Central memory CD8-positive, alpha-beta T cell (primary cell): ENCODE measurements at regions not wholly inside any gene's neighbourhood (a gene's known extent, or its start where the extent isn't known, plus 50 kb on each side); places are given as distances from the start of the nearest gene placed in this dataset.
"Not testable (repeated sequence)": the region's sequence is repeated elsewhere in the genome, so short reads cannot be mapped to it uniquely, and the experiment has no call there.

Experiments
- ATAC-seq: fragments of 150-1000 bp; cut with Tn5 transposase; replicated peaks from 2 replicates; pipeline ENCODE4 v1.10.0; 2022; ENCODE audit warnings: mild to moderate bottlenecking, moderate FRiP score, moderate number of reproducible peaks; ENCODE audit not compliant: poor library complexity, severe bottlenecking; ENCODE audit errors: extremely low read depth
- DNase-seq, 2 donors: peaks; one replicate each; pipeline ENCODE4 v3.0.0; 2021; ENCODE audit warnings: low spot score in 2 of 2
- H3K27ac Mint-ChIP-seq: one replicate; pipeline ENCODE4 v1.8.0; 2022; ENCODE audit warnings: low read depth, mild to moderate bottlenecking, moderate library complexity, mixed read lengths
- H3K27me3 Mint-ChIP-seq: one replicate; pipeline ENCODE4 v1.8.0; 2022; ENCODE audit warnings: mixed read lengths
- H3K36me3 Mint-ChIP-seq: one replicate; pipeline ENCODE4 v1.8.0; 2022; ENCODE audit warnings: mild to moderate bottlenecking, moderate library complexity, mixed read lengths; ENCODE audit not compliant: insufficient read depth
- H3K4me1 Mint-ChIP-seq: one replicate; pipeline ENCODE4 v1.8.0; 2022; ENCODE audit warnings: mixed read lengths
- H3K4me3 Mint-ChIP-seq: one replicate; pipeline ENCODE4 v1.8.0; 2022; ENCODE audit warnings: mild to moderate bottlenecking, moderate library complexity, mixed read lengths
- H3K9me3 Mint-ChIP-seq: one replicate; pipeline ENCODE4 v1.8.0; 2022; ENCODE audit warnings: mixed read lengths

DNA sequence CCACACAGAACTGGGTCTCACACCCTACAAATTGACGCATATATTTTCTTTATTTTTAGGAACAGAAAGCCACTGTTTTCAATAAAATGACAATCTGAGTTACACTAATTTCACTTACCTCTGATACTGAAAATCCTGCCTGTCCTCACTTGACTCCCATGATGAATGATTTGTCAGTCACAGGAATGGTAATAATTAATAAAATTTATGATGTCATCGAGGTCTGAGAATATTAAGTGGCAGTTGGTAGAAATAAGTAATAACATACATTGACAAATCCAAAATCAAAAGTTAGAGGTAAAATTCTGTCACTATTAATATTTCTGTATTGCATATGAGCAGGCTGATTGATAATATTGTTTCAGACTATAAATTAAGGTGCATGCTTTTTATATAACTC lies 418.7 kb upstream of the RGS18 start:
- no peak for ATAC-seq
- DNase-seq = no peak
- no peaks in the 10 kb centered on the region for H3K27me3 Mint-ChIP-seq
- no peaks in the 10 kb centered on the region for H3K4me1 Mint-ChIP-seq
- no peak overlapping the region for H3K27ac Mint-ChIP-seq
- no peaks in the 10 kb centered on the region for H3K36me3 Mint-ChIP-seq
- H3K9me3 Mint-ChIP-seq = peaks cover 6% of the 10 kb centered on the region
- H3K4me3 Mint-ChIP-seq = no peak overlapping the region

DNA sequence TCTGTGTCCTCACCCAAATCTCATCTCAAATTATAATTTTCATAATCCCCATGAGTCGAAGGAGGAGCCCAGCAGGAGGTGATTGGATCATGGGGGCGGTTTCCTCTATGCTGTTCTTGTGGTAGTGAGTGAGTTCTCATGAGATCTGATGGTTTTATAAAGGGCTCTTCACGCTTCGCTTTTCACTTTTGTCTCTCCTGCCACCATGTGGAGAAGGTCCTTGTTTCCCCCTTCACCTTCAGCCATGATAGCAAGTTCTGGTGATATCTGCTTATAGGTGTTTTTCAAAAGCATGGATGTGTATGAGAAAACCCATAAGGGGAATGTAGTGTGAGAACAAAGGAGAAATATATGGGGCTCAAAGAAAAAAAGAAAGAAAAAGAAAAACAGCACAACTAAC lies 405.9 kb upstream of the RGS18 start:
- Mint-ChIP-seq H3K36me3 (no peaks in the 10 kb centered on the region), H3K9me3 (peaks cover 15% of the 10 kb centered on the region)

GRCh38 chr1:191760016-191760415 lies 398.2 kb upstream of the RGS18 start:
- ATAC-seq = no peak
- no peak for DNase-seq
- H3K4me1 Mint-ChIP-seq = no peaks in the 10 kb centered on the region
- no peaks in the 10 kb centered on the region for H3K27me3 Mint-ChIP-seq
- no peaks in the 10 kb centered on the region for H3K9me3 Mint-ChIP-seq
- no peaks in the 10 kb centered on the region for H3K36me3 Mint-ChIP-seq
- H3K4me3 Mint-ChIP-seq = no peak overlapping the region
- H3K27ac Mint-ChIP-seq = no peak overlapping the region

More for the DNA sequence above, 405.9 kb upstream of the RGS18 start:
- H3K4me3 Mint-ChIP-seq = no peak overlapping the region
- ATAC-seq (no peak), DNase-seq (no peak)
- no peak overlapping the region for H3K27ac Mint-ChIP-seq
- no peaks in the 10 kb centered on the region for H3K27me3 Mint-ChIP-seq
- H3K4me1 Mint-ChIP-seq = no peaks in the 10 kb centered on the region

GRCh38 chr1:191788551-191788950 lies 369.7 kb upstream of the RGS18 start:
- no peak for DNase-seq
- peaks cover 17% of the 10 kb centered on the region for H3K9me3 Mint-ChIP-seq
- no peak overlapping the region for H3K4me3 Mint-ChIP-seq
- H3K36me3 Mint-ChIP-seq = no peaks in the 10 kb centered on the region
- H3K4me1 Mint-ChIP-seq = no peaks in the 10 kb centered on the region
- ATAC-seq = no peak
- H3K27ac Mint-ChIP-seq = no peak overlapping the region
- H3K27me3 Mint-ChIP-seq = no peaks in the 10 kb centered on the region

DNA sequence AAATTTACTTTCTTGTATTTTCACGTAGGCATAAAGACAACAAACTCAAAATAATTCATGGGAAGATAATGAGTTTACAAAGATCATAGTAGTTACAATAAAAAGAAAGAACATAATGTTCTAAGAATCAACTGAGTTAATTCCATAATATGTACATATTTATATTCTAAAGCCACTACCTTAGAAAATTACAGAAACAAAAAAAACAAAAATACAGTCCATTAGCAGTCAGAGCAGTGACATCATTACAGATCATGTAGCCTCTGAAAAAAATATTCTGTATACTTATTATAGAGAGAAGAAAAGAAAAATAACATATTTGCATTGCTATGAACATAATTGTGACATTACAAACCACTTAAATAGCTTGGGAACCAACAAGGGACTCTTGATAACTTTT lies 360.1 kb upstream of the RGS18 start:
- H3K27ac Mint-ChIP-seq = no peak overlapping the region
- no peaks in the 10 kb centered on the region for H3K4me1 Mint-ChIP-seq
- no peak overlapping the region for H3K4me3 Mint-ChIP-seq
- H3K9me3 Mint-ChIP-seq = peaks cover 5% of the 10 kb centered on the region
- no peaks in the 10 kb centered on the region for H3K36me3 Mint-ChIP-seq
- no peaks in the 10 kb centered on the region for H3K27me3 Mint-ChIP-seq
- DNase-seq (no peak), ATAC-seq (no peak)

- Mint-ChIP-seq H3K4me1 (no peaks in the 10 kb centered on the region), H3K9me3 (peaks cover 12% of the 10 kb centered on the region), H3K4me3 (no peak overlapping the region), H3K36me3 (no peaks in the 10 kb centered on the region), H3K27me3 (no peaks in the 10 kb centered on the region), H3K27ac (no peak overlapping the region)
- no peak for DNase-seq
- no peak for ATAC-seq
Observed at GRCh38 chr1:191804311-191804710, 354.0 kb upstream of the RGS18 start.

DNA sequence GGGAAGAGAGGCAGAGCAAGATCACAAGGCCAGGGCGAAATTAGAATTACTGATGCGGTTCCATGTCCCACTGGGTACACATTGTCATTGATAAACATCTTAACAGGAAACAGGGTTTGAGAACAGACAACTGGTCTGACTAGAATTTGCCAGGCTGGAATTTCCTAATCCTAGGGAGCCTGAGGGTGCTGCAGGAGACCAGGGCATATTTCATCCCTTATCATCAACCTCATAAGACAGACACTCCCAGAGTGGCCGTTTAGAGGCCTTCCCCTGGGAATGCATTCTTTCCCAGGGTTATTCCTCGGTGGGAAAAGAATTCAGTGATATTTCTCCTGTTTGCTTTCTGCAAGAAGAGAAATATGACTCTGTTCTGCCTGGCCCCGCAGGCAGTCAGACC lies 344.7 kb upstream of the RGS18 start:
- H3K36me3 Mint-ChIP-seq, DNase-seq, H3K4me3 Mint-ChIP-seq, ATAC-seq, H3K27ac Mint-ChIP-seq, H3K4me1 Mint-ChIP-seq, H3K27me3 Mint-ChIP-seq: not testable (repeated sequence)
- H3K9me3 Mint-ChIP-seq = peaks cover 26% of the 10 kb centered on the region

DNA sequence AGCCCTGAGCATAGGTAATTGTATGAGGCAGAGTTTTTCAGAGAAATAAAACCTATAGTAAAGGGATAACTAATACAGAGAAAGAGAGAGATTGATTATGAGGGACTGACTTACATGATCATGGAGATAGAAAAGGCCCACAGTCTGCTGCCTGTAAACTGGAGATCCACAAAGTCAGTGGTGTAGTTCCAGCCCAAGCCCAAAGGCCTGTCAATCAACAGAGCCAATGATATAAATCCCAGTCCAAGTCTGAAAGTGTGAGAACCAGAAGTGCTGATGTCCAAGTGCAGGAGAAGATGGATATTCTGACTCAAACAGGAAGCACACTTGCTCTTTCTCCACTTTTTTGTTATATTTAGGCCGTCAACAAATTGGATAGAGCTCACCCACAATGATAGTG lies 340.1 kb upstream of the RGS18 start:
- Mint-ChIP-seq H3K36me3 (no peaks in the 10 kb centered on the region), H3K4me3 (no peak overlapping the region), H3K27ac (no peak overlapping the region), H3K27me3 (no peaks in the 10 kb centered on the region), H3K4me1 (no peaks in the 10 kb centered on the region), H3K9me3 (peaks cover 22% of the 10 kb centered on the region)
- no peak for DNase-seq
- no peak for ATAC-seq

DNA sequence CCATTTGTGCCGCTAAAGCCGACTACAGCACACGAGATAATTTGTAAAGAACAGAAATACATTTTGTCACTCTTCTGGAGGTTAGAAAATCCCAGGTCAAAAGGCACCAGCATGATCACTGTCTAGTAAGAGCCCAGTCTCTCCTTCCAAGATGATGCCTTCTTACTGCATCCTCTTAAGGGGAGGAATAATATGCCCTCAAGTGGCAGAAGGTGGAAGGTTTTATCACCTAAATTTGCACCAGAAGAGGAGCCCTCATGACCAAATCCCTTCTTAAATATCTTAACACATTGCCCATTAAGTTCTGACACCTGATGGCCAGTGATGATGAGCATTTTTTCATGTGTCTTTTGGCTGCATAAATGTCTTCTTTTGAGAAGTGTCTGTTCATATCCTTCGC lies 326.7 kb upstream of the RGS18 start:
- DNase-seq = no peak
- no peaks in the 10 kb centered on the region for H3K27me3 Mint-ChIP-seq
- H3K4me3 Mint-ChIP-seq = no peak overlapping the region
- H3K36me3 Mint-ChIP-seq = no peaks in the 10 kb centered on the region
- H3K9me3 Mint-ChIP-seq = no peaks in the 10 kb centered on the region
- no peak overlapping the region for H3K27ac Mint-ChIP-seq
- ATAC-seq = no peak
- no peaks in the 10 kb centered on the region for H3K4me1 Mint-ChIP-seq

- ATAC-seq = no peak
- no peak for DNase-seq
- Mint-ChIP-seq H3K36me3 (no peaks in the 10 kb centered on the region), H3K4me3 (no peak overlapping the region), H3K9me3 (peaks cover 23% of the 10 kb centered on the region), H3K27ac (no peak overlapping the region), H3K4me1 (no peaks in the 10 kb centered on the region), H3K27me3 (no peaks in the 10 kb centered on the region)
Observed at GRCh38 chr1:191839891-191840290, 318.4 kb upstream of the RGS18 start.

DNA sequence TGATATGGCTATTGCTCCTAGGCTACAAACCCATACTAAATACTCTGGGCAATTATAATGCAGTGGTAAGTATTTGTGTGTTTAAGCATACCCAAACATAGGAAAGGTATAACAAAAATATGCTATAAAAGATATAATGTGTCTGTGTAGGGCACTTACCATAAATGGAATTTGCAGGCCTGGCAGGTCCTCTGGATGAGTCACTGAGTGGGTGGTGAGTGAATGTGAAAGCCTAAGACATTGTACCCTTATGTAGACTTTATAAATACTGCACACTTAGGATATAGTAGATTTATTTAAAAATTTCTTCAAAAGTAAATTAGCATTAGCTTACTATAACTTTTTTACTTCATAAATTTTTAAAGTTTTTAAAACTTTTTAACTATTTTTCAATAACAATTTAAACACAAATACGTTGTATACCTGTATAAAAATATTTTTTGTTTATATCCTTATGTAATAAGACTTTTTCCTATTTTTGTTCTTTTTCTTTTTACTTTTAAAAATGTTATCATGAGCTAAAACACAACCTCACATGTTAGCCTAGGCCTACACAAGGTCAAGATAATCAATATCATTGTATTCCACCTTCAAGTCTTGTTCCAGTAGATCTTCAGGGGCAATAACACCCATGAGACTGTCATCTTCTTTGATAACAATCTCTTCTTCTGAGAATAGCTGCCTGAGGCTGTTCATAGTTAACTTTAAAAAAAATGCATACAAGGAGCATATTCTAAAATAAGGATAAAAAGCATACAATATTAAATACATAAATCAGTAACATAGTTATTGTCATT lies 306.3 kb upstream of the RGS18 start:
- Mint-ChIP-seq H3K36me3 (no peaks in the 10 kb centered on the region), H3K4me1 (no peaks in the 10 kb centered on the region), H3K4me3 (no peak overlapping the region), H3K9me3 (peaks cover 16% of the 10 kb centered on the region), H3K27ac (no peak overlapping the region), H3K27me3 (no peaks in the 10 kb centered on the region)
- no peak for ATAC-seq
- DNase-seq = no peak

DNA sequence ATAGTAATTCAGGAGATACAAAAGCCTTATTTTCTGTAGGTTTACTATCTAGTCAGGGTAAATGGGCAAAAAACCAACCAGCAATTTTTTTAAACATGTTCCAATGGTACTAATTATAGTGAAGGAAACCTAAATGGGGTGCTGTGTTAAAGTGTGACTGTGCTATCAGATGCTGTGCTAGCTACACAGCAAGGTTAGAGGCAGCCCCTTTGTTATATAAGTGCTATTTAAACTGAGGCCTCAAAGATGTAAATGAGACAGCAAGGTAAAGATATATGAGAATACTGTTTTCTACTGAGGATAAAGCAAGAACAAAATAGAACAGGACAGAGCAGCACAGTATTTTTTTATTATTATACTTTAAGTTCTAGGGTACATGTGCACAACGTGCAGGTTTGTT lies 305.4 kb upstream of the RGS18 start:
- ATAC-seq (no peak), DNase-seq (no peak)
- Mint-ChIP-seq H3K4me3 (no peak overlapping the region), H3K27me3 (no peaks in the 10 kb centered on the region), H3K4me1 (no peaks in the 10 kb centered on the region), H3K9me3 (peaks cover 16% of the 10 kb centered on the region), H3K36me3 (no peaks in the 10 kb centered on the region), H3K27ac (no peak overlapping the region)

DNA sequence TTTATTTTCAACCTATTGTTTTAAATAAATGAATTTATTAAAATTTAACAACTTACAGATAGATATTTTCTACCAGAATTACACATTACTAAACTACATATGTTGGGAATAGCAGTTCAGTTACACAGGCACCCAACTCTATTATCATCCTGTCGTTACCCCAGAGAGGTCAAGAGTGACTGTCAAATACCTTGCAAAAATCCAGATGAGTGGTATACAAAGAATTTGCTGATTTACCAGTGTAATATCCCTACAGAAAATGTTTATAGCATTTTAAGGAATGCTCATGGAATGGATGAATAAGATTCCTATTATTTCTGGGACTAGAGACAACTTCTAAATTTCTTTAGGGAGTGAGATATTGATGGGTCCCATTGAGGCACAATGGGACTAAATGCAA lies 300.7 kb upstream of the RGS18 start:
- ATAC-seq (no peak), DNase-seq (no peak)
- H3K4me3 Mint-ChIP-seq = no peak overlapping the region
- peaks cover 28% of the 10 kb centered on the region for H3K9me3 Mint-ChIP-seq
- H3K36me3 Mint-ChIP-seq = peaks cover 1% of the 10 kb centered on the region
- no peaks in the 10 kb centered on the region for H3K27me3 Mint-ChIP-seq
- H3K27ac Mint-ChIP-seq = no peak overlapping the region
- H3K4me1 Mint-ChIP-seq = no peaks in the 10 kb centered on the region
